ENCODE measurements at regions not wholly inside any gene's neighbourhood (a gene's known extent, or its start where the extent isn't known, plus 50 kb on each side); places are given as distances from the start of the nearest gene placed in this dataset.

GRCh38 chr12:77761286-77761685, 69.4 kb upstream of the NAV3 start:
- Histone ChIP-seq H3K9me1 (replicated peaks; ENCODE audit: control insufficient read depth, extremely low read depth, insufficient read depth, low read length) (no peaks in the 10 kb centered on the region), H3K27me3 (ENCODE audit: control insufficient read depth in 2 of 2, insufficient read depth in 2 of 2, low read length in 2 of 2) (no peaks in the 10 kb centered on the region), H3K9me3 (replicated peaks; ENCODE audit: control insufficient read depth, insufficient read depth, low read length) (no peaks in the 10 kb centered on the region), H4K20me1 (replicated peaks; ENCODE audit: control insufficient read depth, extremely low read depth, insufficient read depth, low read length) (no peaks in the 10 kb centered on the region), H3K4me1 (ENCODE audit: control insufficient read depth, extremely low read depth, insufficient read depth, low read length) (peaks cover 5% of the 10 kb centered on the region), H3K36me3 (ENCODE audit: control insufficient read depth in 2 of 2, extremely low read depth in 1 of 2, insufficient read depth in 2 of 2, low read length in 2 of 2) (no peaks in the 10 kb centered on the region), H3K4me2 (ENCODE audit: insufficient read depth, low read length) (no peak overlapping the region), H2AFZ (ENCODE audit: low read depth, low read length) (no peak overlapping the region), H3K27ac (ENCODE audit: insufficient read depth, low read depth, low read length) (no peak overlapping the region), H3K4me3 (replicated peaks in 1 of 3; ENCODE audit: insufficient read depth in 1 of 3, low read depth in 1 of 3, low read length in 3 of 3) (no peak overlapping the region), H3K9ac (replicated peaks; ENCODE audit: extremely low read depth, insufficient read depth, low read length) (no peak overlapping the region), H3K79me2 (ENCODE audit: control insufficient read depth, insufficient read depth, low read length) (no peaks in the 10 kb centered on the region)
- DNase-seq (ENCODE audit: low read depth, low spot score) (no peak), FAIRE-seq (no peak)
- dilution Hi-C loops (cut with MboI; ENCODE audit: extremely low pct_ligation_motif_present, low sequenced_read_pairs), result no loop called here
- BruUV-seq (replicated peaks), result no TSS peak
- TF ChIP-seq POLR2AphosphoS5 (IDR thresholded peaks at IDR 0.05; ENCODE audit: insufficient read depth, low read depth, low read length), result no peak
- TF ChIP-seq JUN (IDR thresholded peaks at IDR 0.05; ENCODE audit: borderline replicate concordance, insufficient read depth, insufficient read length, low read depth), result no peak
- no peak for TF ChIP-seq MYC (IDR thresholded peaks at IDR 0.05; ENCODE audit: low read depth, low read length)
- no peak for TF ChIP-seq GATA2 (IDR thresholded peaks at IDR 0.05; ENCODE audit: insufficient read depth, insufficient read length, low read depth, low read length)
- no peak for TF ChIP-seq EZH2 (IDR thresholded peaks at IDR 0.05; ENCODE audit: borderline replicate concordance, low read depth, low read length, severe bottlenecking)
- no peak for TF ChIP-seq CTCF (IDR thresholded peaks at IDR 0.05; ENCODE audit: extremely low read depth in 1 of 2, insufficient read depth in 1 of 2, low read depth in 1 of 2, low read length in 2 of 2)
- TF ChIP-seq MAX (IDR thresholded peaks at IDR 0.05; ENCODE audit: insufficient read depth, insufficient read length), result no peak
- no peak for TF ChIP-seq POLR2A (IDR thresholded peaks at IDR 0.05; ENCODE audit: low read depth, low read length)
- no peak for TF ChIP-seq FOS (IDR thresholded peaks at IDR 0.05; ENCODE audit: borderline replicate concordance, insufficient read depth, low read length)
- intact Hi-C loops (cut with micrococcal nuclease), result no loop called here
- CTCF ChIA-PET, result no interaction called here
- POLR2A ChIA-PET, result no interaction called here

Measured in endothelial cell of umbilical vein (primary cell).